ENCODE measurements at regions not wholly inside any gene's neighbourhood (a gene's known extent, or its start where the extent isn't known, plus 50 kb on each side); places are given as distances from the start of the nearest gene placed in this dataset.

GRCh38 chr7:106582365-106582764 is 78.6 kb downstream of the CCDC71L start:
- TF ChIP-seq, protein P1, sequence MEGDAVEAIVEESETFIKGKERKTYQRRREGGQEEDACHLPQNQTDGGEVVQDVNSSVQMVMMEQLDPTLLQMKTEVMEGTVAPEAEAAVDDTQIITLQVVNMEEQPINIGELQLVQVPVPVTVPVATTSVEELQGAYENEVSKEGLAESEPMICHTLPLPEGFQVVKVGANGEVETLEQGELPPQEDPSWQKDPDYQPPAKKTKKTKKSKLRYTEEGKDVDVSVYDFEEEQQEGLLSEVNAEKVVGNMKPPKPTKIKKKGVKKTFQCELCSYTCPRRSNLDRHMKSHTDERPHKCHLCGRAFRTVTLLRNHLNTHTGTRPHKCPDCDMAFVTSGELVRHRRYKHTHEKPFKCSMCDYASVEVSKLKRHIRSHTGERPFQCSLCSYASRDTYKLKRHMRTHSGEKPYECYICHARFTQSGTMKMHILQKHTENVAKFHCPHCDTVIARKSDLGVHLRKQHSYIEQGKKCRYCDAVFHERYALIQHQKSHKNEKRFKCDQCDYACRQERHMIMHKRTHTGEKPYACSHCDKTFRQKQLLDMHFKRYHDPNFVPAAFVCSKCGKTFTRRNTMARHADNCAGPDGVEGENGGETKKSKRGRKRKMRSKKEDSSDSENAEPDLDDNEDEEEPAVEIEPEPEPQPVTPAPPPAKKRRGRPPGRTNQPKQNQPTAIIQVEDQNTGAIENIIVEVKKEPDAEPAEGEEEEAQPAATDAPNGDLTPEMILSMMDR (IDR thresholded peaks at IDR 0.05) = no peak
- TF ChIP-seq POLR2A (IDR thresholded peaks at IDR 0.05) = no peak

All from breast epithelium (tissue), 3 donors.